Epithelial cell of prostate (primary cell): ENCODE measurements at regions not wholly inside any gene's neighbourhood (a gene's known extent, or its start where the extent isn't known, plus 50 kb on each side); places are given as distances from the start of the nearest gene placed in this dataset.
A peak's percentile ranks its signal among the peaks of the same experiment; 100 is the strongest.

Experiments
- DNase-seq: peaks from one replicate; pipeline ENCODE4 v3.0.0-alpha.2; 2011; ENCODE audit warnings: low read depth, low spot score
- H3K27ac ChIP-seq: fragments of 450-650 bp; 2 replicates; pipeline ENCODE4 v1.5.1; 2017; ENCODE audit warnings: mild to moderate bottlenecking

- no peak for DNase-seq
- H3K27ac ChIP-seq: no peak overlapping the region
Measured at GRCh38 chr5:13572163-13572562, 372.3 kb downstream of the DNAH5 start.

- H3K27ac ChIP-seq: peak overlapping the region; percentile 99
- no peak for DNase-seq
Measured at GRCh38 chr5:13569090-13569715, 375.3 kb downstream of the DNAH5 start.

- H3K27ac ChIP-seq: peak overlapping the region; percentile 99
- DNase-seq: peak; percentile 84
Measured at GRCh38 chr5:13567819-13568218, 376.7 kb downstream of the DNAH5 start.

GRCh38 chr5:13566871-13567339, 377.6 kb downstream of the DNAH5 start:
- peak overlapping the region; percentile 99 for H3K27ac ChIP-seq
- DNase-seq: peak; percentile 92

GRCh38 chr5:13558408-13558807, 386.1 kb downstream of the DNAH5 start:
- no peak overlapping the region for H3K27ac ChIP-seq
- DNase-seq: no peak

- peak; percentile 3 for DNase-seq
- no peak overlapping the region for H3K27ac ChIP-seq
Measured at GRCh38 chr5:13553896-13554295, 390.6 kb downstream of the DNAH5 start.

GRCh38 chr5:13552361-13552760, 392.1 kb downstream of the DNAH5 start:
- no peak for DNase-seq
- H3K27ac ChIP-seq: no peak overlapping the region

GRCh38 chr5:13551645-13552044, 392.8 kb downstream of the DNAH5 start:
- no peak for DNase-seq
- H3K27ac ChIP-seq: no peak overlapping the region

GRCh38 chr5:13540168-13540750, 404.2 kb downstream of the DNAH5 start:
- no peak overlapping the region for H3K27ac ChIP-seq
- no peak for DNase-seq

GRCh38 chr5:13536933-13537332, 407.6 kb downstream of the DNAH5 start:
- H3K27ac ChIP-seq: no peak overlapping the region
- DNase-seq: no peak

- DNase-seq: no peak
- H3K27ac ChIP-seq: no peak overlapping the region
Measured at GRCh38 chr5:13533833-13534232, 410.7 kb downstream of the DNAH5 start.

GRCh38 chr5:13529300-13529699, 415.2 kb downstream of the DNAH5 start:
- no peak for DNase-seq
- no peak overlapping the region for H3K27ac ChIP-seq

GRCh38 chr5:13524936-13525335, 419.6 kb downstream of the DNAH5 start:
- DNase-seq: no peak

GRCh38 chr5:13519131-13519530, 425.4 kb downstream of the DNAH5 start:
- H3K27ac ChIP-seq: no peak overlapping the region
- DNase-seq: no peak

More at GRCh38 chr5:13524936-13525335, 419.6 kb downstream of the DNAH5 start:
- no peak overlapping the region for H3K27ac ChIP-seq

- peak overlapping the region; percentile 57 for H3K27ac ChIP-seq
- DNase-seq: no peak
Measured at GRCh38 chr5:13516195-13516594, 428.3 kb downstream of the DNAH5 start.

- DNase-seq: no peak
Measured at GRCh38 chr5:13511442-13511841, 433.0 kb downstream of the DNAH5 start.

GRCh38 chr5:13510616-13511015, 433.9 kb downstream of the DNAH5 start:
- DNase-seq: peak; percentile 94
- H3K27ac ChIP-seq: peak overlapping the region; percentile 92

More at GRCh38 chr5:13511442-13511841, 433.0 kb downstream of the DNAH5 start:
- H3K27ac ChIP-seq: peak overlapping the region; percentile 92

GRCh38 chr5:13508559-13508958, 435.9 kb downstream of the DNAH5 start:
- peak overlapping the region; percentile 28 for H3K27ac ChIP-seq
- no peak for DNase-seq

GRCh38 chr5:13505326-13505725, 439.2 kb downstream of the DNAH5 start:
- DNase-seq: no peak
- no peak overlapping the region for H3K27ac ChIP-seq

- H3K27ac ChIP-seq: no peak overlapping the region
- no peak for DNase-seq
Measured at GRCh38 chr5:13503017-13503416, 441.5 kb downstream of the DNAH5 start.

GRCh38 chr5:13501176-13501575, 443.3 kb downstream of the DNAH5 start:
- H3K27ac ChIP-seq: no peak overlapping the region
- no peak for DNase-seq

GRCh38 chr5:13498279-13498678, 446.2 kb downstream of the DNAH5 start:
- H3K27ac ChIP-seq: no peak overlapping the region
- no peak for DNase-seq
